SK-N-SH (cell line): ENCODE measurements at regions not wholly inside any gene's neighbourhood (a gene's known extent, or its start where the extent isn't known, plus 50 kb on each side); places are given as distances from the start of the nearest gene placed in this dataset.

Experiments
- CTCF ChIA-PET: fragments of 300-600, 350-600 bp; formaldehyde crosslinking; extraction: SDS; loops from one replicate; lab custom pipeline; 2021; lab: Yijun Ruan, JAX
- POLR2A ChIA-PET: fragments of 350-600 bp; sonication (Branson Sonifier 250); formaldehyde crosslinking; extraction: SDS; loops from one replicate; lab custom pipeline; 2020; ENCODE audit warnings: antibody characterized with exemption, inconsistent platforms; lab: Yijun Ruan, JAX
- DNase-seq: peaks from one replicate; pipeline ENCODE4 v3.0.0; 2012
- H2AFZ ChIP-seq: fragments of 200-600 bp; sonication (generic); 2 replicates; pipeline ENCODE4 v1.8.1; 2016; ENCODE audit warnings: antibody characterized with exemption, mild to moderate bottlenecking, low read depth
- H3F3A ChIP-seq: fragments of 200-600 bp; sonication (generic); replicated peaks from 2 replicates; pipeline ENCODE3; 2016; ENCODE audit warnings: antibody characterized with exemption, mild to moderate bottlenecking; ENCODE audit not compliant: insufficient read depth
- H3K27ac ChIP-seq, 2 experiments: fragments of 200-500 bp in 1 of 2; fragments of 200-600 bp in 1 of 2; sonication (Bioruptor generic) in 1 of 2; sonication (generic), shearing (Covaris generic) in 1 of 2; 2 replicates each; pipeline versions ENCODE4 v1.5.1 to v1.6.1; 2014 to 2016; ENCODE audit warnings: low read depth in 2 of 2, inconsistent platforms in 1 of 2, low read length in 1 of 2, mild to moderate bottlenecking in 1 of 2, mixed read lengths in 1 of 2
- H3K27me3 ChIP-seq: fragments of 200-600 bp; sonication (generic), shearing (Covaris generic); 2 replicates; pipeline ENCODE4 v1.6.1; 2016; ENCODE audit warnings: mixed run types; ENCODE audit not compliant: insufficient read depth
- H3K36me3 ChIP-seq, 2 experiments: fragments of 200-500 bp in 1 of 2; fragments of 200-600 bp in 1 of 2; sonication (Bioruptor generic) in 1 of 2; sonication (generic) in 1 of 2; replicated peaks in 1 of 2; 2 replicates each; pipeline versions ENCODE3 to v1.5.1; 2014 to 2016; ENCODE audit warnings: low read length in 1 of 2, mild to moderate bottlenecking in 1 of 2; ENCODE audit not compliant: insufficient read depth in 2 of 2, control insufficient read depth in 1 of 2
- H3K4me1 ChIP-seq, 2 experiments: fragments of 200-500 bp in 1 of 2; fragments of 200-600 bp in 1 of 2; sonication (Bioruptor generic) in 1 of 2; sonication (generic), shearing (Covaris generic) in 1 of 2; 2 replicates each; pipeline versions ENCODE4 v1.5.1 to v1.6.1; 2014 to 2016; ENCODE audit warnings: low read depth in 1 of 2, low read length in 1 of 2, mixed run types in 1 of 2; ENCODE audit not compliant: insufficient read depth in 2 of 2, control insufficient read depth in 1 of 2
- H3K4me2 ChIP-seq: fragments of 200-600 bp; sonication (generic), shearing (Covaris generic); 2 replicates; pipeline ENCODE4 v1.6.1; 2017; ENCODE audit warnings: mixed run types
- H3K4me3 ChIP-seq, 2 experiments: fragments of 200-500 bp in 1 of 2; fragments of 200-600 bp in 1 of 2; sonication (Bioruptor generic) in 1 of 2; sonication (generic), shearing (Covaris generic) in 1 of 2; 2 replicates each; pipeline versions ENCODE4 v1.5.1 to v1.8.1; 2014 to 2016; ENCODE audit warnings: low read depth in 2 of 2, inconsistent platforms in 1 of 2, low read length in 1 of 2, mild to moderate bottlenecking in 1 of 2, mixed read lengths in 1 of 2, moderate library complexity in 1 of 2
- H3K79me2 ChIP-seq: fragments of 200-600 bp; sonication (generic); 2 replicates; pipeline ENCODE4 v1.8.1; 2017; ENCODE audit warnings: mild to moderate bottlenecking; ENCODE audit not compliant: insufficient read depth
- H3K9ac ChIP-seq: fragments of 200-600 bp; sonication (generic); 2 replicates; pipeline ENCODE4 v1.6.1; 2017; ENCODE audit warnings: mixed run types
- H3K9me2 ChIP-seq: fragments of 200-600 bp; sonication (generic); 2 replicates; pipeline ENCODE4 v1.6.1; 2017; ENCODE audit warnings: mixed run types
- H3K9me3 ChIP-seq: fragments of 200-600 bp; sonication (generic); 2 replicates; pipeline ENCODE4 v1.6.1; 2017; ENCODE audit warnings: mixed run types, mild to moderate bottlenecking, moderate library complexity
- H4K20me1 ChIP-seq: fragments of 200-600 bp; sonication (generic); 2 replicates; pipeline ENCODE4 v1.6.1; 2017; ENCODE audit warnings: mild to moderate bottlenecking, mixed run types; ENCODE audit not compliant: insufficient read depth
- FOXJ3 ChIP-seq: sonication (generic); formaldehyde crosslinking; IDR thresholded peaks from 2 replicates; pipeline ENCODE4 v1.5.1; 2020; ENCODE audit warnings: mild to moderate bottlenecking, missing genetic modification reagents
- JUND ChIP-seq: IDR thresholded peaks from 2 replicates; pipeline ENCODE4 v1.4.0; 2012
- MXI1 ChIP-seq: IDR thresholded peaks from 2 replicates; pipeline ENCODE4 v1.6.1; 2012; ENCODE audit warnings: mild to moderate bottlenecking, low read depth, low read length, improper control_type of control experiment
- NRF1 ChIP-seq: IDR thresholded peaks from 2 replicates; pipeline ENCODE4 v1.6.1; 2012; ENCODE audit warnings: low read depth, mild to moderate bottlenecking, low read length
- RFX5 ChIP-seq: IDR thresholded peaks from 2 replicates; pipeline ENCODE4 v1.6.1; 2012; ENCODE audit warnings: mild to moderate bottlenecking, improper control_type of control experiment, low read length
- RXRA ChIP-seq: IDR thresholded peaks from 2 replicates; pipeline ENCODE4 v1.4.0; 2012; ENCODE audit warnings: low read depth, mild to moderate bottlenecking, borderline replicate concordance
- TCF12 ChIP-seq: IDR thresholded peaks from 2 replicates; pipeline ENCODE4 v1.4.0; 2012
- YY1 ChIP-seq: IDR thresholded peaks from 2 replicates; pipeline ENCODE4 v1.4.0; 2012; ENCODE audit warnings: low read depth, mild to moderate bottlenecking
- WGBS: methylation state at CpG from one replicate; pipeline ENCODE4 v1.1.6; 2017; ENCODE audit warnings: low lambda C conversion rate; 5-methylcytosine and 5-hydroxymethylcytosine counted together
- TF ChIP-seq, protein P1 (sequence below): IDR thresholded peaks from 2 replicates; pipeline ENCODE4 v1.4.0; 2012; ENCODE audit warnings: low read depth, borderline replicate concordance
- TF ChIP-seq, protein P2 (sequence below): IDR thresholded peaks from 2 replicates; pipeline ENCODE4 v1.4.0; 2012; ENCODE audit warnings: low read depth, borderline replicate concordance

DNA sequence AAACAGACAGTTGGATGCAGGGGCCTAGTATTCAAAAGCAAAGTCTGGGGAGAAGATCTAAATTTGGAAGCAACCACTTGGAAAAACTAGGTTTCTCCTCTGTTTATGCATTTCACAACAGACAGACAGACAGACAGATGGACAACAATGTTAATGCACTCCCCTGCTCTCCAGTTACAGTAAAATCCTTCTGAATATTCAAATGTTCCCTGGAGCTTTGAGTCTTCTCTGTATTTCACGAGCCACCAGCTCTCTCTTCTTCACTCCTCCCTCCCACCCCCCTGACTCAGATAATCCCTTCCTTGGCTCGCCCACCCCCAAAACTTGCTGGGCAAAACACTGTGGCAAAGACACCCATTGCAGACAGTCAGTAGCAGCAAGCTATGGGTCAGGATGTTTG lies 129.3 kb upstream of the TOP1 start:
- peaks cover 0 to 14% of the 10 kb centered on the region in 2 experiments; a peak in 2 of 4 replicates for H3K4me1 ChIP-seq
- no peaks in the 10 kb centered on the region for H3F3A ChIP-seq
- DNase-seq = no peak
- H3K4me2 ChIP-seq = no peak overlapping the region
- no peaks in the 10 kb centered on the region for H4K20me1 ChIP-seq
- no peak overlapping the region for H3K9ac ChIP-seq
- no peak overlapping the region for H2AFZ ChIP-seq
- H3K9me2 ChIP-seq = no peaks in the 10 kb centered on the region
- H3K27ac ChIP-seq = no peak overlapping the region
- 0 out of 2 replicates have a peak, but pooled peaks cover 3% of the 10 kb centered on the region for H3K27me3 ChIP-seq
- H3K36me3 ChIP-seq = no peaks in the 10 kb centered on the region
- H3K79me2 ChIP-seq = no peaks in the 10 kb centered on the region
- WGBS = 27% methylated on average over 2 of the region's 2 CpGs
- H3K4me3 ChIP-seq = no peak overlapping the region
- ChIA-PET CTCF (interaction anchor here (1.0 to 2.1 kb wide), 2 partner anchors 47 to 109 kb away, joined by 3 to 6 read pairs; no protein-coding TSS in a partner anchor), POLR2A (no interaction called here)
- TF ChIP-seq MXI1 = no peak
- TF ChIP-seq TCF12 = no peak
- TF ChIP-seq RXRA = no peak
- TF ChIP-seq YY1 = no peak
- no peak for TF ChIP-seq FOXJ3 (CRISPR knock-in tag)
- no peak for TF ChIP-seq NRF1
- TF ChIP-seq, protein P1, sequence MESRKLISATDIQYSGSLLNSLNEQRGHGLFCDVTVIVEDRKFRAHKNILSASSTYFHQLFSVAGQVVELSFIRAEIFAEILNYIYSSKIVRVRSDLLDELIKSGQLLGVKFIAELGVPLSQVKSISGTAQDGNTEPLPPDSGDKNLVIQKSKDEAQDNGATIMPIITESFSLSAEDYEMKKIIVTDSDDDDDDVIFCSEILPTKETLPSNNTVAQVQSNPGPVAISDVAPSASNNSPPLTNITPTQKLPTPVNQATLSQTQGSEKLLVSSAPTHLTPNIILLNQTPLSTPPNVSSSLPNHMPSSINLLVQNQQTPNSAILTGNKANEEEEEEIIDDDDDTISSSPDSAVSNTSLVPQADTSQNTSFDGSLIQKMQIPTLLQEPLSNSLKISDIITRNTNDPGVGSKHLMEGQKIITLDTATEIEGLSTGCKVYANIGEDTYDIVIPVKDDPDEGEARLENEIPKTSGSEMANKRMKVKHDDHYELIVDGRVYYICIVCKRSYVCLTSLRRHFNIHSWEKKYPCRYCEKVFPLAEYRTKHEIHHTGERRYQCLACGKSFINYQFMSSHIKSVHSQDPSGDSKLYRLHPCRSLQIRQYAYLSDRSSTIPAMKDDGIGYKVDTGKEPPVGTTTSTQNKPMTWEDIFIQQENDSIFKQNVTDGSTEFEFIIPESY = no peak
- H3K9me3 ChIP-seq = no peaks in the 10 kb centered on the region

DNA sequence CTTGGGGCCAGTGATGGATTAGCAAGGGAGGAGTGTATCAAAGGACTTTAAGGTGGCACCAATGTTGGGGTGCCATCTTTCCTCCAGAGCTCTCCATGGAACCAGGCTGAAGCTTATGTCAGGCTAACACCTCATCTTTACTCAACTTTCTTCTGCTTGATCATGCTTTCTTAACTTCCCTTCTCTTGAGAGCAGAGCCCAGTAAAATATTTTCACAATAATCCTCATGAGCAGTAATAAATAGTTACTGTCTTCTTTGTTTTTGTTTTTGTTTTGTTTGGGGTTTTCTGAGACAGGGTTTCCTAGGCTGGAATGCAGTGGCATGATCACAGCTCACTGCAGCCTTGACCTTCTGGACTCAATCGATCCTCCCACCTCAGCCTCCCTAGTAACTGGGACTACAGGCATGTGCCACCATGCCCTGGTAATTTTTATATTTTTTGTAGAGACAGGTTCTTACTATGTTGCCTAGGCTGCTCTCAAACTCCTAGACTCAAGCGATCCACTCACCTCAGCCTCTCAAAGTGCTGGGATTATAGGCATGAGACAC lies 127.9 kb upstream of the TOP1 start:
- Histone ChIP-seq H3K36me3 (no peaks in the 10 kb centered on the region), H3K79me2 (no peaks in the 10 kb centered on the region), H3K4me3 (no peak overlapping the region), H4K20me1 (no peaks in the 10 kb centered on the region), H3K27me3 (0 out of 2 replicates have a peak, but pooled peaks cover 3% of the 10 kb centered on the region), H3K9me3 (no peaks in the 10 kb centered on the region), H3F3A (no peaks in the 10 kb centered on the region), H3K9me2 (no peaks in the 10 kb centered on the region), H3K9ac (no peak overlapping the region), H2AFZ (no peak overlapping the region), H3K4me2 (no peak overlapping the region), H3K4me1 (peaks cover 0 to 14% of the 10 kb centered on the region in 2 experiments; a peak in 2 of 4 replicates), H3K27ac (no peak overlapping the region)
- ChIA-PET POLR2A (interaction anchor here (0.6 kb wide), 1 partner anchor 530 kb away, joined by 3 read pairs; no protein-coding TSS in a partner anchor), CTCF (interaction anchor here (2.1 kb wide), 1 partner anchor 45 kb away, joined by 6 read pairs; no protein-coding TSS in a partner anchor)
- TF ChIP-seq JUND (no peak), RFX5 (no peak)
- TF ChIP-seq, protein P2, sequence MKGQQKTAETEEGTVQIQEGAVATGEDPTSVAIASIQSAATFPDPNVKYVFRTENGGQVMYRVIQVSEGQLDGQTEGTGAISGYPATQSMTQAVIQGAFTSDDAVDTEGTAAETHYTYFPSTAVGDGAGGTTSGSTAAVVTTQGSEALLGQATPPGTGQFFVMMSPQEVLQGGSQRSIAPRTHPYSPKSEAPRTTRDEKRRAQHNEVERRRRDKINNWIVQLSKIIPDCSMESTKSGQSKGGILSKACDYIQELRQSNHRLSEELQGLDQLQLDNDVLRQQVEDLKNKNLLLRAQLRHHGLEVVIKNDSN = no peak
- no peak for DNase-seq
- 58% methylated on average over 2 of the region's 2 CpGs for WGBS
